Stimulated activated naive B cell treated with anti-CD40 and anti-IgM and Interleukin-4, amounts not matched to agents 10 μg/mL and 1 μg/mL and 100 μg/mL, for 72 hours (primary cell): ENCODE measurements at regions not wholly inside any gene's neighbourhood (a gene's known extent, or its start where the extent isn't known, plus 50 kb on each side); places are given as distances from the start of the nearest gene placed in this dataset.

Experiments used
- ATAC-seq, 2 donors: fragments of 150-1000 bp; cut with Tn5 transposase; replicated peaks; 2 replicates each; pipeline ENCODE4 v1.10.0; 2021; ENCODE audit warnings: moderate library complexity in 1 of 2
- DNase-seq: peaks from one replicate; pipeline ENCODE4 v3.0.0; 2021
- H3K27ac Mint-ChIP-seq: one replicate; pipeline ENCODE4 v1.8.0; 2022; ENCODE audit warnings: mild to moderate bottlenecking, mixed read lengths
- H3K27me3 Mint-ChIP-seq, 2 donors: one replicate each; pipeline ENCODE4 v1.8.0; 2022; ENCODE audit warnings: mixed read lengths in 2 of 2
- H3K36me3 Mint-ChIP-seq, 2 donors: one replicate each; pipeline ENCODE4 v1.8.0; 2022; ENCODE audit warnings: mixed read lengths in 2 of 2, mild to moderate bottlenecking in 1 of 2
- H3K4me1 Mint-ChIP-seq, 2 donors: one replicate each; pipeline ENCODE4 v1.8.0; 2022; ENCODE audit warnings: mixed read lengths in 2 of 2, mild to moderate bottlenecking in 1 of 2
- H3K4me3 Mint-ChIP-seq, 2 donors: one replicate each; pipeline ENCODE4 v1.8.0; 2022; ENCODE audit warnings: mild to moderate bottlenecking in 2 of 2, mixed read lengths in 2 of 2, moderate library complexity in 1 of 2
- H3K9me3 Mint-ChIP-seq, 2 donors: one replicate each; pipeline ENCODE4 v1.8.0; 2022; ENCODE audit warnings: mixed read lengths in 2 of 2, mild to moderate bottlenecking in 1 of 2

- H3K27me3 Mint-ChIP-seq, result peaks cover 23 to 52% of the 10 kb centered on the region in 2 donors
- no peaks in the 10 kb centered on the region for H3K4me1 Mint-ChIP-seq
- ATAC-seq (no peak), DNase-seq (no peak)
- H3K9me3 Mint-ChIP-seq, result no peaks in the 10 kb centered on the region
- no peaks in the 10 kb centered on the region for H3K36me3 Mint-ChIP-seq
- no peak overlapping the region for H3K4me3 Mint-ChIP-seq
- H3K27ac Mint-ChIP-seq, result no peak overlapping the region
These were observed 139.8 kb downstream of the PHETA1 start for GRCh38 chr12:111228916-111229666.

GRCh38 chr12:111227476-111228420 lies 141.1 kb downstream of the PHETA1 start:
- H3K27ac Mint-ChIP-seq, result no peak overlapping the region
- peaks cover 23 to 49% of the 10 kb centered on the region in 2 donors for H3K27me3 Mint-ChIP-seq
- no peak overlapping the region for H3K4me3 Mint-ChIP-seq
- no peaks in the 10 kb centered on the region for H3K36me3 Mint-ChIP-seq
- H3K9me3 Mint-ChIP-seq, result no peaks in the 10 kb centered on the region
- DNase-seq, result no peak
- ATAC-seq, result no peak
- no peaks in the 10 kb centered on the region for H3K4me1 Mint-ChIP-seq

GRCh38 chr12:111226680-111227079 lies 142.2 kb downstream of the PHETA1 start:
- H3K27ac Mint-ChIP-seq, result no peak overlapping the region
- H3K27me3 Mint-ChIP-seq, result peaks cover 23 to 47% of the 10 kb centered on the region in 2 donors
- no peak overlapping the region for H3K4me3 Mint-ChIP-seq
- no peaks in the 10 kb centered on the region for H3K36me3 Mint-ChIP-seq
- DNase-seq (no peak), ATAC-seq (no peak)
- H3K4me1 Mint-ChIP-seq, result no peaks in the 10 kb centered on the region
- H3K9me3 Mint-ChIP-seq, result no peaks in the 10 kb centered on the region

- Mint-ChIP-seq H3K9me3 (no peaks in the 10 kb centered on the region), H3K27ac (no peak overlapping the region), H3K4me1 (no peaks in the 10 kb centered on the region), H3K36me3 (no peaks in the 10 kb centered on the region), H3K4me3 (no peak overlapping the region), H3K27me3 (peaks cover 14 to 36% of the 10 kb centered on the region in 2 donors)
- ATAC-seq, result no peak
- DNase-seq, result no peak
These were observed 143.6 kb downstream of the PHETA1 start for GRCh38 chr12:111225307-111225706.

GRCh38 chr12:111224186-111225066 lies 144.5 kb downstream of the PHETA1 start:
- H3K27ac Mint-ChIP-seq, result no peak overlapping the region
- no peaks in the 10 kb centered on the region for H3K36me3 Mint-ChIP-seq

GRCh38 chr12:111222523-111222922 lies 146.4 kb downstream of the PHETA1 start:
- no peak overlapping the region for H3K4me3 Mint-ChIP-seq
- DNase-seq (no peak), ATAC-seq (no peak)
- H3K27me3 Mint-ChIP-seq, result peaks cover 20 to 33% of the 10 kb centered on the region in 2 donors
- no peaks in the 10 kb centered on the region for H3K9me3 Mint-ChIP-seq
- no peaks in the 10 kb centered on the region for H3K4me1 Mint-ChIP-seq
- no peak overlapping the region for H3K27ac Mint-ChIP-seq
- no peaks in the 10 kb centered on the region for H3K36me3 Mint-ChIP-seq

More at GRCh38 chr12:111224186-111225066, 144.5 kb downstream of the PHETA1 start:
- Mint-ChIP-seq H3K27me3 (peaks cover 17 to 34% of the 10 kb centered on the region in 2 donors), H3K9me3 (no peaks in the 10 kb centered on the region), H3K4me3 (no peak overlapping the region), H3K4me1 (no peaks in the 10 kb centered on the region)
- no peak for ATAC-seq
- DNase-seq, result no peak

- Mint-ChIP-seq H3K4me1 (peaks cover 1 to 4% of the 10 kb centered on the region in 2 donors), H3K36me3 (no peaks in the 10 kb centered on the region), H3K27me3 (peaks cover 23 to 33% of the 10 kb centered on the region in 2 donors), H3K9me3 (no peaks in the 10 kb centered on the region), H3K27ac (no peak overlapping the region), H3K4me3 (no peak overlapping the region)
- no peak for ATAC-seq
- DNase-seq, result no peak
These were observed 146.9 kb downstream of the PHETA1 start for GRCh38 chr12:111222027-111222414.

- Mint-ChIP-seq H3K9me3 (no peaks in the 10 kb centered on the region), H3K4me3 (no peak overlapping the region), H3K27me3 (peaks cover 29 to 35% of the 10 kb centered on the region in 2 donors), H3K36me3 (no peaks in the 10 kb centered on the region), H3K27ac (no peak overlapping the region), H3K4me1 (peaks cover 7 to 10% of the 10 kb centered on the region in 2 donors)
- ATAC-seq, result no peak
- DNase-seq, result no peak
These were observed 147.6 kb downstream of the PHETA1 start for GRCh38 chr12:111221062-111222026.

GRCh38 chr12:111220363-111220762 lies 148.5 kb downstream of the PHETA1 start:
- no peaks in the 10 kb centered on the region for H3K9me3 Mint-ChIP-seq
- H3K4me3 Mint-ChIP-seq, result no peak overlapping the region
- peaks cover 7 to 10% of the 10 kb centered on the region in 2 donors for H3K4me1 Mint-ChIP-seq
- no peaks in the 10 kb centered on the region for H3K36me3 Mint-ChIP-seq
- H3K27me3 Mint-ChIP-seq, result peaks cover 29 to 37% of the 10 kb centered on the region in 2 donors
- H3K27ac Mint-ChIP-seq, result no peak overlapping the region
- no peak for DNase-seq
- no peak for ATAC-seq

GRCh38 chr12:111219440-111219839 lies 149.5 kb downstream of the PHETA1 start:
- DNase-seq (no peak), ATAC-seq (no peak)
- H3K9me3 Mint-ChIP-seq, result no peaks in the 10 kb centered on the region
- peaks cover 27 to 37% of the 10 kb centered on the region in 2 donors for H3K27me3 Mint-ChIP-seq
- H3K4me3 Mint-ChIP-seq, result no peak overlapping the region
- H3K36me3 Mint-ChIP-seq, result no peaks in the 10 kb centered on the region
- no peak overlapping the region for H3K27ac Mint-ChIP-seq
- peaks cover 7 to 10% of the 10 kb centered on the region in 2 donors for H3K4me1 Mint-ChIP-seq

GRCh38 chr12:111218499-111218898 lies 150.4 kb downstream of the PHETA1 start:
- ATAC-seq (no peak), DNase-seq (no peak)
- Mint-ChIP-seq H3K27ac (no peak overlapping the region), H3K4me3 (no peak overlapping the region), H3K36me3 (no peaks in the 10 kb centered on the region), H3K4me1 (peaks cover 7 to 10% of the 10 kb centered on the region in 2 donors), H3K9me3 (no peaks in the 10 kb centered on the region), H3K27me3 (peaks cover 26 to 35% of the 10 kb centered on the region in 2 donors)

GRCh38 chr12:111216387-111217159 lies 152.3 kb downstream of the PHETA1 start:
- H3K27ac Mint-ChIP-seq, result no peak overlapping the region
- H3K27me3 Mint-ChIP-seq, result peaks cover 34 to 44% of the 10 kb centered on the region in 2 donors
- H3K4me3 Mint-ChIP-seq, result no peak overlapping the region
- peaks cover 7 to 10% of the 10 kb centered on the region in 2 donors for H3K4me1 Mint-ChIP-seq
- no peaks in the 10 kb centered on the region for H3K9me3 Mint-ChIP-seq
- no peaks in the 10 kb centered on the region for H3K36me3 Mint-ChIP-seq
- DNase-seq, result no peak
- ATAC-seq, result peak; percentile 69 to 71
